ENCODE measurements at regions not wholly inside any gene's neighbourhood (a gene's known extent, or its start where the extent isn't known, plus 50 kb on each side); places are given as distances from the start of the nearest gene placed in this dataset.

- TF ChIP-seq CTCF (IDR thresholded peaks at IDR 0.05) (no peak), EZH2 (IDR thresholded peaks at IDR 0.05; ENCODE audit: borderline replicate concordance, insufficient read depth, low read depth, low read length, poor library complexity, severe bottlenecking) (no peak)
Observed at GRCh38 chr14:106414464-106414863, 888.1 kb downstream of the TMEM121 start.
